HG03378 (cell line): ENCODE measurements at regions not wholly inside any gene's neighbourhood (a gene's known extent, or its start where the extent isn't known, plus 50 kb on each side); places are given as distances from the start of the nearest gene placed in this dataset.

ENCODE experiments used
- ATAC-seq: cut with Tn5 transposase; IDR thresholded peaks from one replicate; pipeline ENCODE4 v1.9.1; 2021; ENCODE audit warnings: mild to moderate bottlenecking, moderate library complexity; ENCODE audit not compliant: unreplicated experiment

DNA sequence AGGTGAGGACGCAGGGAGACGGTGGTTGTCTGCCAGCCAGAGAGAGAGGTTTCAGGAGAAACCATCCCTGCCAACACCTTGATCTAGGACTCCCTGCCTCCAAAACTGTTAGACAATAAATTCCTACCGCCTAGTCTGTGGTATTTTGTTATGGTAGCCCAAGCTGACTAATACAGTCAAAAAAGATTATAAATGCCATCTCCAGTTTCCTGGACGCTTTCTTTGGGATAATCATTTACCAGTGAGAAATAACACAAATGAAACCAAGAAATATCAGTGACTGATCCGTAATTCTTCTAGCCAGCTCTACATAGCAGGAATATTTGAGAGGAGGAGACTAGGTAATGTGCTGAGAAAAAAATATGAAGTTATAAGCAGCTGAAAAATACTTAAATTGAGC, 707.8 kb upstream of the LMCD1 start:
- no peak for ATAC-seq

- no peak for ATAC-seq
Measured at GRCh38 chr3:7798276-7798675, 703.3 kb upstream of the LMCD1 start.

DNA sequence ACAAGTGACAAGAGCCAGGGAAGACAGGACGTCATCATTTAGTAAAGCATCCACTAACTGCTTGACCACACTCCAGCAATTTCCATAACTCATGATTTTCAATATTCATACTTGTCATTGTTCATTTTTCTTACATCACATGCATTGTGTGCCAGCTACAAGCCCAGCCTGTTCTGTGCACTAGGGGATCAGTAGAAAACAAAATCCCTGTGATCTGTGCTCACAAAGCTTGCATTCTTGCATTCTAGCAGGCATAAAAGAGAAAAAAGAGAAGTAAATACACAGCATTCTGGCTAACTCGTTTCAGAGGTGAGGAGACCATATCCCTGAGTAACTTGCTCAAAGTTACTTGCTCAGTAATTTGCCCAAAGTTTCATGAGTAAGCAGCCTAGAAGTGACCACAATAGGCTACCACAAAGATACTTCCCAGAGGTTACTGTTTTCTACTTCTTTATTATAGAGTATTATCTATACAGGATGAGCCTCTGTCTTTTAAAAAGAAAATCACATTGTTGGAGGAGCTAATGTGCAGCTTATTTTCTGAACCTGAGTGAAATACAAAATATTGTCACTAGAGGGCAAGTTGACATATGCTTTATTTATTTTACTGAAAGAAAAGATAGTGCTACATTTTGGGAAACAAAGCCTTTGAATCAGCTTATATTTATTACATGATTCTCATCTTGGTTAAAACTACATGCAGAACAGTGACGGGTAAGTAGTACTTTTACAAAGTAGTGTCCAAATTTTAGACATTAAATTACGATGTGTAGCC, 701.4 kb upstream of the LMCD1 start:
- ATAC-seq: no peak

- ATAC-seq: no peak
Measured at GRCh38 chr3:7812490-7812889, 689.1 kb upstream of the LMCD1 start.

GRCh38 chr3:7813365-7813764, 688.3 kb upstream of the LMCD1 start:
- ATAC-seq: no peak

- no peak for ATAC-seq
Measured at GRCh38 chr3:7817239-7817638, 684.4 kb upstream of the LMCD1 start.

DNA sequence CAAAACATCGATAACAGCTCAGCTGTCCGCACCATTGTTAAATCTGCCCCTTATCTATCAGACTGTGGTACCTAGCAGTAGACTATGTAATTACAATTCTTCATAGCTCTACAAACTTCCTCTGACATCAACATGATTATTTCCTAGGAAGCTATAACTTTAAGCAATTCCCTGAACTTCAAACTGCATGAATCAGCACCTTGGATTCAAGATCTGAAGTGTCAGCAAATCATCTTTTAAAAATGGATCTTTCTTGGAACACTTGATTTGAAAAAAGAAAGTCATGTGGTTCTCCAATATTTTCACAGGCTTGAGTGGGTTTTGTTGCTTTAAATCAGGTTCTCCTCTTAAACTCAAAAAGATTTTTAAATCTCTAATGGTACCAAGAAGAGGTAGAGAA, 680.7 kb upstream of the LMCD1 start:
- ATAC-seq: no peak

DNA sequence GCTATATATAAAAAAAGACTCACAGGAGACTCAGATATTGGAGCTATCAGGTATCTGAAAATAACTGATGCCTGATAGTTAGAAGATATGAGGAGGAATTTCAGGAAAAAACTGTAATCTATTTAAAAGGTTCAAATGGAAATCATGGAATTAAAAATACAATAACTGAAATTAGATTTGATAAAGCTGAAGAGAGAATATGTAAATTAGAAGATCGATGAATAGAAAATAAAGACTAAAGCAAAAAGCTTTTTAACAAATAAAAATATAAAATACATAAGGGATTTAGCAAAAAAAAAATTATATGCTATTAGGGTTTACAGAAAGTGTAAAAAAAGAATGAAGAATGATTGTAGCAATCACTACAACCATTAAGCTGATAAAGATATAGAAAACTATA, 679.8 kb upstream of the LMCD1 start:
- ATAC-seq: no peak

DNA sequence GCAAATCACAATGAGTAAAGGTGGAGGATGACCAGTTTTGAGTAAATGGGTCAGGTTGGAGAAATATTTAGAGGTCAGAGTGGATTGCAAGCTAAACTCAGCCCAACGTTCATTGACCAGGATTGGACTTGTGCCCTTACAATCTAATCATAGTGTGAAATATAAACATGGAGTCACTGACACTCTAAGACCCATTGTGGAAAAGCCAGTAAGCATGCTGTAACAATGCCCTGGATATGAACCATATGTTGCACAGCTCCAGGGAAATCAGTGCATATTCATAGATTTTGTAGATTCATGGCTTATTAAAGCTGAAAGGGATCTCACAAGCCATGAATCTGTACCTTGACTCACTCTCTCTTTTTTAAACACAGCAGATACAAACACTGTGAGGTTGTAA, 660.2 kb upstream of the LMCD1 start:
- no peak for ATAC-seq

DNA sequence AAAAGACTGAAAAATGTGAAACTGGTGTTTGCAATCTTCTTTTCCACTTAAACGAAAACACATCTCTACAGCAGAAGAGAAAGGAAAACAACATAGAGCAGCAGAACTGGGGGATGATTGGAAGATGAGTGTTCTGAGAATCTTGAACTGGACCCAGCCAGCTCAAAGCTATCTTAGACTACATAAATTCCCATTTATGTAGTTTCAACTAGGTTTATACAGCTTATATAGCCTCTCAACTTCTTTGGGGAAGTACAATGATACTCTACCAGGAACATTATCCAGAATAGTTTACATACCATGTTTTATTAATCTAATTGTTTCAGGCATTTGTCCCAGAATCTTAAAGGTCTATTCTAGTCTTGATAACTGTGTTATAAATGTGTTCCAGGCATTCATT, 658.2 kb upstream of the LMCD1 start:
- ATAC-seq: no peak

DNA sequence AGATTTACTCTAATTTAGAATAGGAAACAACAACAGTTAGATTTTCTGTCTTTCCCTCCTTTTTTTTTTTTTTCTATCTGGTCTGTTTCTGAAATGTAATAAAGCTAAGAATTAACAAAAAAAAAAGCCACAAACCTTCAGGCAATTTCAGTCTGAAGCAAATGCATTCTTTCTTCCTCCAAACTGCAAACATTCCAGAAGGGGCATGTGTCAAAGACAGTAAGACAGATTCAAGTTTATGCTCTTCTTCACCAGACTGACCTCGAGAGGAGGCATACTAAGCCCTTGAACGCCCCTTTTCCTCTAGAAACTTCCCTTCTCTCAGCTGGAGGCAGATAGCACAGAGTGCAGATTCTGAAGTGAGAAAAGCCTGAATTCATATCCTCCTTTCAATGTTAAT, 654.6 kb upstream of the LMCD1 start:
- ATAC-seq: no peak

GRCh38 chr3:7847521-7847920, 654.1 kb upstream of the LMCD1 start:
- ATAC-seq: no peak

DNA sequence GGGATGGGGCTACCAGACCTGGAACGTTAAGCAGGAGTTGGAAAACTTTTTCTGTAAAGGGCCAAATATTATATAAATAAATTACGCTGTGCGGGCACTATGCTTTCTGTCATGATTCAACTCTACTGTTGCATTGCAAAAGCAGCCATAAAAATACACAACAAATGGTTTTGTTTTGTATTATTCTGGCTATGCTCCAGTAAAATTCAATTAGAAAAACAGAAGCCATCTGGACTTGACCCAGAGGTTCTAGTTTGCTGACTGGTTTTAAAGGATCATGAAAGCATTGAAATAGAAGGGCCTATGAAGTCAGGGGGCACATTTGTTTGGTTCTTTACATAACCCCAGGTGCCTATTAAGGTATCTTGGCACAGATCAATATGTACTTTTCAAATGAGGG, 647.4 kb upstream of the LMCD1 start:
- ATAC-seq: no peak

- ATAC-seq: no peak
Measured at GRCh38 chr3:7854721-7855120, 646.9 kb upstream of the LMCD1 start.

GRCh38 chr3:7865611-7866010, 636.0 kb upstream of the LMCD1 start:
- ATAC-seq: no peak

- no peak for ATAC-seq
Measured at GRCh38 chr3:7867587-7867986, 634.0 kb upstream of the LMCD1 start.

GRCh38 chr3:7871003-7871560, 630.5 kb upstream of the LMCD1 start:
- no peak for ATAC-seq

DNA sequence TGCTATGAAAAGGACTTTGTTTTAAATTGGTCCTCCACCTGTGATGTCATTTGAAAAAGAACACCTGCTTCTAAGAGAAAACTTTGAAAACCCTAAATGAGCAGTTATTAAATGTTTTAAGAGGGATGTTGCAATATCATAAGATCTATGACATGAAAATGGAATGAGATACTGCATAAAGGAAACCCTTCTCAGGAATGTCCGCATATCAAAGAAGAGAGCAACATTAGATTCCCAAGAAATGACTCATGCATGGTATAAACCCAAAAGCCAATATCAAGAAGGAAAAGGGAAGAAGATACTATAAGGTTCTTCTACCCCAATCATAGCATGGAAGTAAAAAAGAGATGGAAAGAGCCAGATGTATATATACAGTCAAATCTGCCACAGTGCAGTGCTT, 627.5 kb upstream of the LMCD1 start:
- no peak for ATAC-seq

- ATAC-seq: no peak
Measured at GRCh38 chr3:7875925-7876324, 625.7 kb upstream of the LMCD1 start.

GRCh38 chr3:7876741-7877297, 624.8 kb upstream of the LMCD1 start:
- no peak for ATAC-seq

DNA sequence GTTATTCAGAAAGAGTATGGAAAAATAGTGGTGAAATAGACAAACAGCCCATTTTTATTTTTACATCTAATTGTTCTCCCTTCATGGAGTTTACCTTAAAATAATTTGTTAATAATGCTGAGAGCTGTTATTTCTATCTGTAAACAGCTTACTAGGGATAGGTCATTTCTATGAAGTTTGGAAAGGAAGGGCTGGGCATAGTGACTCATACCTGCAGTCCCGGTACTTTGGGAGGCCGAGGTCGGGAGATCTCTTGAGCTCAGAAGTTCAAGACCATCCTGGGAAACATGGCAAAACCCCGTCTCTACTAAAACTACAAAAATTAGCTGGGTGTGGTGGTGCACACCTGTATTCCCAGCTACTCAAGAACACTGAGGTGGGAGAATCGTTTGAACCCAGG, 624.3 kb upstream of the LMCD1 start:
- no peak for ATAC-seq

DNA sequence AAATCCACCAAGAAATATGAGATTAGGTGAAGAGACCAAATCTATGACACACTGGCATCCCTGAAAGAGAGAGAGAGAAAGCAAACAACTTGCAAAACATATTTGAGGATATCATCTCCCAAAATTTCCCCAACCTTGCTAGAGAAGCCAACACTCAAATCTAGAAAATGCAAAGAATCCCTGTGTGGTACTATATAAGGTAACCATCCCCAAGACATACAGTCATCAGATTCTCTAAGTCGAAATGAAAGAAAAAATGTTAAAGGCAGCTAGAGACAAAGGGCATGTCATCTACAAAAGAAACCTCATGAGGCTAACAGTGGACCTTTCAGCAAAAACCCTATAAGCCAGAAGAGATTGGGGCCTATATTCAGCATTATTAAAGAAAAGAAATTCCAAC, 622.1 kb upstream of the LMCD1 start:
- ATAC-seq: no peak

DNA sequence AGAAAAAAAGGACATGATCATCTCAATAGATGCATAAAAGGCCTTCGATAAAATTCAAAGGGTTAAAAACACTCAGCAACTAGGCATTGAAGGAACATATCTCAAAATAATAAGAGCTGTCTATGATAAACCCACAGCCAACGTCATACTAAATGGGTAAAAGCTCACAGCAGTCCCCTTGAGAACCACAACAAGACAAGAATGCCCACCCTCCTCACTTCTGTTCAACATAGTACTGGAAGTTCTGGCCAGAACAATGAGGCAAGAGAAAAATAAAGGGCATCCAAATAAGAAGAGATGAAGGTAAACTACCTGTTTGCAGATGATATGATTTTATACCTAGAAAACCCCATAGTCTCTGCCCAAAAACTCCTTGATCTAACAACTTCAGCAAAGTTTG, 619.7 kb upstream of the LMCD1 start:
- no peak for ATAC-seq
